H1 (cell line): ENCODE measurements at regions not wholly inside any gene's neighbourhood (a gene's known extent, or its start where the extent isn't known, plus 50 kb on each side); places are given as distances from the start of the nearest gene placed in this dataset.

Experiments used
- CTCF ChIA-PET: fragments of 300-600 bp; sonication (Branson Sonifier 250); formaldehyde crosslinking; loops from one replicate; lab custom pipeline; 2021; ENCODE audit not compliant: partially characterized antibody; lab: Charles Lee
- POLR2A ChIA-PET: fragments of 300-600 bp; sonication (Branson Sonifier 250); formaldehyde crosslinking; loops from one replicate; lab custom pipeline; 2021; ENCODE audit warnings: inconsistent platforms; ENCODE audit not compliant: partially characterized antibody; lab: Charles Lee
- DNase-seq, 2 experiments: peaks; one replicate each; pipeline versions ENCODE4 v3.0.0 to v3.0.0-alpha.2; 2010 to 2022; ENCODE audit warnings: low spot score in 2 of 2, low read depth in 1 of 2, mixed read lengths in 1 of 2
- FAIRE-seq: peaks from 2 replicates; lab custom pipeline; 2011; peaks lifted over from hg19 to GRCh38; lab: Jason Lieb, UNC
- H2AFZ ChIP-seq: 2 replicates; pipeline ENCODE4 v1.8.1; 2012; ENCODE audit warnings: low read length, inconsistent platforms
- H2AK5ac ChIP-seq: 2 replicates; pipeline ENCODE4 v1.6.1; 2013; ENCODE audit warnings: low read depth, low read length
- H2BK120ac ChIP-seq: replicated peaks from 2 replicates; pipeline ENCODE3; 2013; ENCODE audit warnings: low read depth, low read length, inconsistent platforms
- H2BK12ac ChIP-seq: 2 replicates; pipeline ENCODE4 v1.6.1; 2013; ENCODE audit warnings: low read depth, low read length
- H2BK15ac ChIP-seq: 2 replicates; pipeline ENCODE4 v1.6.1; 2013; ENCODE audit warnings: low read length
- H2BK20ac ChIP-seq: 2 replicates; pipeline ENCODE4 v1.6.1; 2013; ENCODE audit warnings: low read length
- H2BK5ac ChIP-seq: 2 replicates; pipeline ENCODE4 v1.6.1; 2013; ENCODE audit warnings: low read depth, low read length
- H3K14ac ChIP-seq: 2 replicates; pipeline ENCODE4 v1.6.1; 2013; ENCODE audit warnings: inconsistent platforms; ENCODE audit not compliant: insufficient read length
- H3K18ac ChIP-seq: 2 replicates; pipeline ENCODE4 v1.6.1; 2013; ENCODE audit warnings: low read length; ENCODE audit errors: extremely low read depth
- H3K23ac ChIP-seq: 2 replicates; pipeline ENCODE4 v1.6.1; 2013; ENCODE audit warnings: inconsistent platforms; ENCODE audit not compliant: insufficient read length
- H3K23me2 ChIP-seq: 2 replicates; pipeline ENCODE4 v1.6.1; 2013; ENCODE audit warnings: low read depth, low read length
- H3K27ac ChIP-seq: 2 replicates; pipeline ENCODE4 v1.6.1; 2011; ENCODE audit warnings: low read depth, low read length, inconsistent platforms
- H3K27me3 ChIP-seq, 4 experiments: replicated peaks in 1 of 4; 1 replicate in 1 of 4; 2 replicates in 3 of 4; pipeline versions ENCODE4 v1.6.1 to v1.8.1; 2011 to 2013; ENCODE audit warnings: low read length in 3 of 4, mild to moderate bottlenecking in 3 of 4, inconsistent platforms in 2 of 4, mixed read lengths in 2 of 4, moderate library complexity in 1 of 4; ENCODE audit not compliant: control insufficient read depth in 3 of 4, insufficient read depth in 3 of 4; ENCODE audit errors: extremely low read depth in 1 of 4
- H3K36me3 ChIP-seq, 4 experiments: 2 replicates each; pipeline versions ENCODE4 v1.6.1 to v1.8.1; 2011 to 2013; ENCODE audit warnings: mild to moderate bottlenecking in 4 of 4, low read length in 3 of 4, moderate library complexity in 2 of 4, control low read depth in 1 of 4, inconsistent platforms in 1 of 4; ENCODE audit not compliant: insufficient read depth in 4 of 4, control insufficient read depth in 2 of 4
- H3K4ac ChIP-seq: replicated peaks from 2 replicates; pipeline ENCODE3; 2013; ENCODE audit warnings: low read length, low read depth, mixed read lengths, inconsistent platforms; ENCODE audit not compliant: insufficient read length
- H3K4me1 ChIP-seq, 4 experiments: replicated peaks in 1 of 4; 1 replicate in 1 of 4; 2 replicates in 3 of 4; pipeline versions ENCODE4 v1.6.1 to v1.8.1; 2011 to 2013; ENCODE audit warnings: low read length in 3 of 4, inconsistent platforms in 2 of 4, mixed read lengths in 1 of 4; ENCODE audit not compliant: insufficient read depth in 4 of 4, control insufficient read depth in 3 of 4
- H3K4me2 ChIP-seq, 2 experiments: 2 replicates each; pipeline versions ENCODE4 v1.6.1 to v1.8.1; 2011 to 2013; ENCODE audit warnings: low read depth in 2 of 2, low read length in 2 of 2, control low read depth in 1 of 2, inconsistent platforms in 1 of 2, mild to moderate bottlenecking in 1 of 2; ENCODE audit not compliant: insufficient read depth in 1 of 2
- H3K4me3 ChIP-seq, 4 experiments: fragments of 200-600, 300-600 bp in 1 of 4; sonication (generic), shearing (Covaris generic), sonication (Bioruptor Twin) in 1 of 4; 2 replicates each; pipeline versions ENCODE4 v1.5.1 to v1.8.1; 2011 to 2016; ENCODE audit warnings: low read length in 4 of 4, low read depth in 3 of 4, control low read depth in 2 of 4, inconsistent platforms in 2 of 4, mild to moderate bottlenecking in 2 of 4, mixed read lengths in 1 of 4, moderate library complexity in 1 of 4; ENCODE audit not compliant: insufficient read depth in 2 of 4; ENCODE audit errors: extremely low read depth in 1 of 4
- H3K56ac ChIP-seq: replicated peaks from 2 replicates; pipeline ENCODE3; 2013; ENCODE audit warnings: low read depth, mild to moderate bottlenecking, mixed read lengths, low read length, inconsistent platforms; ENCODE audit not compliant: insufficient read length
- H3K79me1 ChIP-seq: 2 replicates; pipeline ENCODE4 v1.6.1; 2013; ENCODE audit warnings: low read depth, low read length, control low read depth
- H3K79me2 ChIP-seq, 2 experiments: 2 replicates each; pipeline versions ENCODE4 v1.6.1 to v1.8.1; 2012 to 2013; ENCODE audit warnings: low read length in 2 of 2, mild to moderate bottlenecking in 2 of 2, inconsistent platforms in 1 of 2; ENCODE audit not compliant: insufficient read depth in 2 of 2, control insufficient read depth in 1 of 2
- H3K9ac ChIP-seq, 4 experiments: replicated peaks in 1 of 4; 1 replicate in 1 of 4; 2 replicates in 3 of 4; pipeline versions ENCODE4 v1.6.1 to v1.8.1; 2011 to 2013; ENCODE audit warnings: low read depth in 3 of 4, low read length in 3 of 4, control low read depth in 2 of 4, mild to moderate bottlenecking in 2 of 4, moderate library complexity in 2 of 4, inconsistent platforms in 1 of 4; ENCODE audit errors: extremely low read depth in 1 of 4
- H3K9me3 ChIP-seq, 2 experiments: 2 replicates each; pipeline versions ENCODE4 v1.6.1 to v1.8.1; 2012 to 2013; ENCODE audit warnings: mild to moderate bottlenecking in 2 of 2, moderate library complexity in 2 of 2, control low read depth in 1 of 2, inconsistent platforms in 1 of 2, low read depth in 1 of 2, low read length in 1 of 2, mixed read lengths in 1 of 2; ENCODE audit not compliant: insufficient read depth in 2 of 2
- H4K20me1 ChIP-seq, 2 experiments: replicated peaks in 1 of 2; 2 replicates each; pipeline versions ENCODE3 to v1.8.1; 2011 to 2013; ENCODE audit warnings: inconsistent platforms in 2 of 2, low read length in 2 of 2, mild to moderate bottlenecking in 1 of 2; ENCODE audit not compliant: insufficient read depth in 2 of 2, control insufficient read depth in 1 of 2
- H4K5ac ChIP-seq: 2 replicates; pipeline ENCODE4 v1.6.1; 2013; ENCODE audit warnings: low read length, low read depth, mixed read lengths, inconsistent platforms; ENCODE audit not compliant: insufficient read length
- H4K8ac ChIP-seq: 2 replicates; pipeline ENCODE4 v1.8.0; 2013; ENCODE audit warnings: mild to moderate bottlenecking, moderate library complexity, low read length, inconsistent platforms; ENCODE audit not compliant: insufficient read depth; ENCODE audit errors: extremely low read depth
- H4K91ac ChIP-seq: replicated peaks from 2 replicates; pipeline ENCODE3; 2013; ENCODE audit warnings: low read length, mixed read lengths, inconsistent platforms; ENCODE audit not compliant: insufficient read length
- CREB1 ChIP-seq: IDR thresholded peaks from 2 replicates; pipeline ENCODE4 v1.6.1; 2012; ENCODE audit warnings: inconsistent platforms
- E2F6 ChIP-seq: IDR thresholded peaks from 2 replicates; pipeline ENCODE4 v1.6.1; 2012; ENCODE audit warnings: inconsistent platforms
- KDM4A ChIP-seq: IDR thresholded peaks from one replicate; pipeline ENCODE4 v1.7.1; 2012; ENCODE audit warnings: low read depth, mild to moderate bottlenecking, moderate library complexity, low read length, inconsistent platforms; ENCODE audit not compliant: severe bottlenecking
- PHF8 ChIP-seq: fragments of 200-600 bp; sonication (generic); conservative IDR thresholded peaks from 2 replicates; pipeline ENCODE4 v1.7.1; 2012; ENCODE audit warnings: low read depth, mild to moderate bottlenecking, inconsistent platforms, low read length, moderate library complexity
- RAD21 ChIP-seq, 2 experiments: IDR thresholded peaks in 1 of 2; conservative IDR thresholded peaks in 1 of 2; 2 replicates each; pipeline ENCODE4 v1.6.1; 2011; ENCODE audit warnings: low read depth in 2 of 2, low read length in 2 of 2, improper control_type of control experiment in 1 of 2, inconsistent platforms in 1 of 2, mild to moderate bottlenecking in 1 of 2, moderate library complexity in 1 of 2
- SAP30 ChIP-seq: fragments of 300-600 bp; sonication (generic); IDR thresholded peaks from 2 replicates; pipeline ENCODE4 v1.7.1; 2012; ENCODE audit warnings: low read length, moderate library complexity, mild to moderate bottlenecking, inconsistent platforms; ENCODE audit not compliant: insufficient read depth, insufficient replicate concordance
- WGBS, 2 experiments: shearing (Covaris generic) in 1 of 2; methylation state at CpG; one replicate each; pipeline versions ENCODE4 v1.1.6 to v1.1.7; 2013 to 2015; ENCODE audit warnings: low lambda C conversion rate in 2 of 2, mixed read lengths in 2 of 2, inconsistent platforms in 1 of 2, low coverage in 1 of 2, missing lambda C conversion rate in 1 of 2; ENCODE audit not compliant: insufficient replicate concordance in 2 of 2, insufficient coverage in 1 of 2, insufficient read length in 1 of 2; ENCODE audit errors: extremely low coverage in 1 of 2, missing lambda C conversion rate in 1 of 2; 5-methylcytosine and 5-hydroxymethylcytosine counted together
- TF ChIP-seq, protein P1 (sequence below), 3 experiments: IDR thresholded peaks; 1 replicate in 2 of 3; 2 replicates in 1 of 3; pipeline versions ENCODE4 v1.5.1 to v1.6.1; 2011; ENCODE audit warnings: low read length in 3 of 3, mild to moderate bottlenecking in 3 of 3, inconsistent platforms in 2 of 3, low read depth in 1 of 3, moderate library complexity in 1 of 3; ENCODE audit not compliant: insufficient read depth in 1 of 3; ENCODE audit errors: control extremely low read depth in 1 of 3

DNA sequence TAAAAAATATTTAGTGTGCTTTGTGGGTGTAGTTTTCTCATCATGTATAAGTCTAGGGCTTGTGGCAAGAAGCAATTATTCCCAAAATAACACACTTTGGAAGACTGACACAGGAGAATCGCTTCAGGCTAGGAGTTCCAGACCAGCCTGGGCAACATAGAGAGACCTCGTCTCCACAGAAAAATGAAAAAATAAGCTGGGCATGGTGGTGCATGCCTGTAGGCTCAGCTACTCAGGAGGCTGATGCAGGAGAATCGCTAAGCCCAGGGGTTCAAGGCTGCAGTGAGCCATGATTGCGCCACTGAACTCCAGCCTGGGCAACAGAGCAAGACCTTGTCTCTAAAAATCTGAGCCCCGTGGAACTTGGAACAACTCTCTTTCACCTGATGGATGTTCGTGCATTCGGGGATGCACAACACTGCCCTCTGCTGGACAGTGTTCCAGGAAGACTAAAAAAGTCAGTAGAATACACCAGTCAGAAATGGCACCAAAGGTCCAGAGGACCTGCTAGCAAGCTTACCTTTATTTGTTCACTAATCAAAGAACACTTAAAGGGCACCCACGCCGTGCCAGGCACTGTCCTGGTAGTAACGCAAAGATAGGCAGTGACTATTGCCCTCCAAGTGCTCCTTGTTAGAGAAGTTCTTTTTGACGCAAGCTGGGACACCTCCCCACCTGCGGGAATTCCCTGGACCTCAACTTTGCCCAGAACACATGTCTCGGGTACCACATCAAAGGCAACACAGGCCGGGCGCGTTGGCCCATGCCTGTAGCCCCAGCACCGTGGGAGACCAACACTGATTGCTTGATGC is 81.9 kb upstream of the CALN1 start:
- H2AK5ac ChIP-seq, result no peak overlapping the region

More for the DNA sequence above, 81.9 kb upstream of the CALN1 start:
- FAIRE-seq (peak; percentile 86), DNase-seq (peak; percentile 46 to 90)
- no peak overlapping the region for H2BK5ac ChIP-seq
- no peak overlapping the region for H4K91ac ChIP-seq
- no peak overlapping the region for H3K9ac ChIP-seq
- H4K20me1 ChIP-seq, result no peaks in the 10 kb centered on the region
- 66% methylated on average over 17 of the region's 17 CpGs; no CpG with 5 or more reads in 1 of the 2 experiments for WGBS, 2 experiments
- H3K4me1 ChIP-seq, result no peaks in the 10 kb centered on the region
- H3K27ac ChIP-seq, result no peak overlapping the region
- no peaks in the 10 kb centered on the region for H3K79me1 ChIP-seq
- H3K4me3 ChIP-seq, result no peak overlapping the region
- H2BK15ac ChIP-seq, result no peak overlapping the region
- POLR2A ChIA-PET, result no interaction called here
- H3K23me2 ChIP-seq, result no peaks in the 10 kb centered on the region; the same call in 1 of the 2 replicates
- CTCF ChIA-PET, result interaction anchor here (0.6 to 4.0 kb wide), 44 partner anchors 8 to 741 kb away, joined by 3 to 30 read pairs (median 4); no protein-coding TSS in a partner anchor
- H2BK12ac ChIP-seq, result no peak overlapping the region
- no peak for TF ChIP-seq KDM4A
- TF ChIP-seq RAD21 (IDR thresholded peaks at IDR 0.05 in 1 of 2, conservative IDR thresholded peaks at IDR 0.05 in 1 of 2; ENCODE audit: low read depth in 2 of 2, low read length in 2 of 2), result peak; percentile 72 to 83
- no peak for TF ChIP-seq PHF8
- TF ChIP-seq CREB1, result no peak
- no peak for TF ChIP-seq SAP30
- TF ChIP-seq E2F6, result no peak
- TF ChIP-seq, protein P1, sequence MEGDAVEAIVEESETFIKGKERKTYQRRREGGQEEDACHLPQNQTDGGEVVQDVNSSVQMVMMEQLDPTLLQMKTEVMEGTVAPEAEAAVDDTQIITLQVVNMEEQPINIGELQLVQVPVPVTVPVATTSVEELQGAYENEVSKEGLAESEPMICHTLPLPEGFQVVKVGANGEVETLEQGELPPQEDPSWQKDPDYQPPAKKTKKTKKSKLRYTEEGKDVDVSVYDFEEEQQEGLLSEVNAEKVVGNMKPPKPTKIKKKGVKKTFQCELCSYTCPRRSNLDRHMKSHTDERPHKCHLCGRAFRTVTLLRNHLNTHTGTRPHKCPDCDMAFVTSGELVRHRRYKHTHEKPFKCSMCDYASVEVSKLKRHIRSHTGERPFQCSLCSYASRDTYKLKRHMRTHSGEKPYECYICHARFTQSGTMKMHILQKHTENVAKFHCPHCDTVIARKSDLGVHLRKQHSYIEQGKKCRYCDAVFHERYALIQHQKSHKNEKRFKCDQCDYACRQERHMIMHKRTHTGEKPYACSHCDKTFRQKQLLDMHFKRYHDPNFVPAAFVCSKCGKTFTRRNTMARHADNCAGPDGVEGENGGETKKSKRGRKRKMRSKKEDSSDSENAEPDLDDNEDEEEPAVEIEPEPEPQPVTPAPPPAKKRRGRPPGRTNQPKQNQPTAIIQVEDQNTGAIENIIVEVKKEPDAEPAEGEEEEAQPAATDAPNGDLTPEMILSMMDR (IDR thresholded peaks at IDR 0.05; ENCODE audit: control extremely low read depth in 1 of 3, insufficient read depth in 1 of 3, low read depth in 1 of 3, low read length in 3 of 3), result peak; percentile 47 to 77 (median 72)
- H3K14ac ChIP-seq, result no peak overlapping the region
- no peak overlapping the region for H3K56ac ChIP-seq
- H3K36me3 ChIP-seq, result no peaks in the 10 kb centered on the region
- H3K4ac ChIP-seq, result no peak overlapping the region
- no peak overlapping the region for H3K23ac ChIP-seq
- H2BK120ac ChIP-seq, result no peak overlapping the region
- H3K18ac ChIP-seq, result no peak overlapping the region
- H2BK20ac ChIP-seq, result no peak overlapping the region
- H2AFZ ChIP-seq, result 0 out of 2 replicates have a peak overlapping the region, but pooled peaks have one; percentile 22
- H4K8ac ChIP-seq, result no peak overlapping the region
- no peaks in the 10 kb centered on the region for H3K9me3 ChIP-seq
- no peaks in the 10 kb centered on the region for H3K79me2 ChIP-seq
- no peak overlapping the region for H4K5ac ChIP-seq
- no peaks in the 10 kb centered on the region for H3K27me3 ChIP-seq
- H3K4me2 ChIP-seq, result no peak overlapping the region
